DMS53 treated with DMSO at 0.1 percent for 48 hours (cell line): ENCODE measurements at regions not wholly inside any gene's neighbourhood (a gene's known extent, or its start where the extent isn't known, plus 50 kb on each side); places are given as distances from the start of the nearest gene placed in this dataset.
A peak's percentile ranks its signal among the peaks of the same experiment; 100 is the strongest.

Experiments used
- DNase-seq: peaks from one replicate; lab custom pipeline; 2025; ENCODE audit not compliant: unreplicated experiment; lab: John Stamatoyannopoulos, UW

GRCh38 chr18:61756244-61756643 lies 136.6 kb downstream of the RNF152 start:
- DNase-seq: peak; percentile 26

- no peak for DNase-seq
Measured at GRCh38 chr18:61755555-61755954, 137.3 kb downstream of the RNF152 start.

- no peak for DNase-seq
Measured at GRCh38 chr18:61754039-61754583, 138.7 kb downstream of the RNF152 start.

GRCh38 chr18:61753373-61753772 lies 139.4 kb downstream of the RNF152 start:
- DNase-seq: no peak

GRCh38 chr18:61752973-61753372 lies 139.8 kb downstream of the RNF152 start:
- no peak for DNase-seq

- DNase-seq: no peak
Measured at GRCh38 chr18:61750840-61751668, 141.8 kb downstream of the RNF152 start.

- DNase-seq: no peak
Measured at GRCh38 chr18:61749546-61749945, 143.3 kb downstream of the RNF152 start.

- no peak for DNase-seq
Measured at GRCh38 chr18:61749031-61749430, 143.8 kb downstream of the RNF152 start.

- DNase-seq: no peak
Measured at GRCh38 chr18:61748004-61748403, 144.8 kb downstream of the RNF152 start.

GRCh38 chr18:61743775-61744531 lies 148.9 kb downstream of the RNF152 start:
- no peak for DNase-seq

- no peak for DNase-seq
Measured at GRCh38 chr18:61742565-61743429, 150.0 kb downstream of the RNF152 start.

- no peak for DNase-seq
Measured at GRCh38 chr18:61741881-61742454, 150.8 kb downstream of the RNF152 start.

- DNase-seq: no peak
Measured at GRCh38 chr18:61738488-61738887, 154.3 kb downstream of the RNF152 start.

GRCh38 chr18:61738042-61738441 lies 154.8 kb downstream of the RNF152 start:
- no peak for DNase-seq

- DNase-seq: no peak
Measured at GRCh38 chr18:61736133-61736532, 156.7 kb downstream of the RNF152 start.

- DNase-seq: no peak
Measured at GRCh38 chr18:61735564-61736102, 157.2 kb downstream of the RNF152 start.

- no peak for DNase-seq
Measured at GRCh38 chr18:61734396-61734795, 158.4 kb downstream of the RNF152 start.

- DNase-seq: no peak
Measured at GRCh38 chr18:61732854-61733253, 160.0 kb downstream of the RNF152 start.

GRCh38 chr18:61731693-61732376 lies 161.0 kb downstream of the RNF152 start:
- no peak for DNase-seq

- no peak for DNase-seq
Measured at GRCh38 chr18:61731178-61731577, 161.6 kb downstream of the RNF152 start.
